HG03432 (cell line): ENCODE measurements at regions not wholly inside any gene's neighbourhood (a gene's known extent, or its start where the extent isn't known, plus 50 kb on each side); places are given as distances from the start of the nearest gene placed in this dataset.

Source experiments
- ATAC-seq: cut with Tn5 transposase; IDR thresholded peaks from one replicate; pipeline ENCODE4 v1.9.1; 2021; ENCODE audit warnings: mild to moderate bottlenecking, moderate library complexity; ENCODE audit not compliant: unreplicated experiment

- peak; percentile 85 for ATAC-seq
Observed at GRCh38 chr3:82942041-82942440, 1180.6 kb upstream of the GBE1 start.

GRCh38 chr3:82940124-82940523 lies 1178.7 kb upstream of the GBE1 start:
- no peak for ATAC-seq

- ATAC-seq: no peak
Observed at GRCh38 chr3:82939491-82940097, 1178.1 kb upstream of the GBE1 start.

GRCh38 chr3:82938821-82939328 lies 1177.4 kb upstream of the GBE1 start:
- ATAC-seq: no peak

- no peak for ATAC-seq
Observed at GRCh38 chr3:82927309-82928253, 1166.1 kb upstream of the GBE1 start.

- no peak for ATAC-seq
Observed at GRCh38 chr3:82891028-82891427, 1129.6 kb upstream of the GBE1 start.

GRCh38 chr3:82883072-82883471 lies 1121.6 kb upstream of the GBE1 start:
- no peak for ATAC-seq

GRCh38 chr3:82875401-82875800 lies 1114.0 kb upstream of the GBE1 start:
- ATAC-seq: no peak

GRCh38 chr3:82839871-82840270 lies 1078.4 kb upstream of the GBE1 start:
- no peak for ATAC-seq

- ATAC-seq: no peak
Observed at GRCh38 chr3:82834098-82834497, 1072.7 kb upstream of the GBE1 start.

- ATAC-seq: no peak
Observed at GRCh38 chr3:82824491-82824890, 1063.0 kb upstream of the GBE1 start.

GRCh38 chr3:82816086-82816485 lies 1054.6 kb upstream of the GBE1 start:
- no peak for ATAC-seq

- no peak for ATAC-seq
Observed at GRCh38 chr3:82815417-82816058, 1054.1 kb upstream of the GBE1 start.

GRCh38 chr3:82814660-82815059 lies 1053.2 kb upstream of the GBE1 start:
- no peak for ATAC-seq

- no peak for ATAC-seq
Observed at GRCh38 chr3:82807781-82808180, 1046.3 kb upstream of the GBE1 start.

- ATAC-seq: no peak
Observed at GRCh38 chr3:82802501-82802900, 1041.1 kb upstream of the GBE1 start.

- no peak for ATAC-seq
Observed at GRCh38 chr3:82800248-82800647, 1038.8 kb upstream of the GBE1 start.

- ATAC-seq: no peak
Observed at GRCh38 chr3:82796765-82797164, 1035.3 kb upstream of the GBE1 start.

GRCh38 chr3:82791241-82791640 lies 1029.8 kb upstream of the GBE1 start:
- no peak for ATAC-seq

GRCh38 chr3:82790307-82791097 lies 1029.1 kb upstream of the GBE1 start:
- ATAC-seq: no peak

GRCh38 chr3:82783194-82783593 lies 1021.7 kb upstream of the GBE1 start:
- no peak for ATAC-seq
